ENCODE measurements at regions not wholly inside any gene's neighbourhood (a gene's known extent, or its start where the extent isn't known, plus 50 kb on each side); places are given as distances from the start of the nearest gene placed in this dataset.
A peak's percentile ranks its signal among the peaks of the same experiment; 100 is the strongest.

GRCh38 chr11:8807544-8808225 is 103.3 kb upstream of the AKIP1 start:
- no peak for DNase-seq
- Histone ChIP-seq H3K9me3 (ENCODE audit: low read length) (no peaks in the 10 kb centered on the region), H3K27ac (ENCODE audit: low read depth, low read length) (no peak overlapping the region), H3K36me3 (ENCODE audit: insufficient read depth, low read length) (no peaks in the 10 kb centered on the region), H3K4me3 (ENCODE audit: low read length) (no peak overlapping the region), H3K27me3 (ENCODE audit: insufficient read depth, low read length, poor library complexity, severe bottlenecking) (peaks cover 5% of the 10 kb centered on the region), H3K4me1 (ENCODE audit: insufficient read depth, low read length) (no peaks in the 10 kb centered on the region)
- H3K4me3 Mint-ChIP-seq = no peak overlapping the region
- H3K4me1 Mint-ChIP-seq = peaks cover 4 to 9% (median 9%) of the 10 kb centered on the region in 3 donors
- no peaks in the 10 kb centered on the region for H3K36me3 Mint-ChIP-seq
- ChIA-PET POLR2A (no interaction called here), CTCF (interaction anchor here (1.3 kb wide), 1 partner anchor 11 kb away, joined by 3 read pairs; no protein-coding TSS in a partner anchor)
- H3K9me3 Mint-ChIP-seq = no peaks in the 10 kb centered on the region
- H3K27ac Mint-ChIP-seq = no peak overlapping the region
- peaks cover 10 to 28% of the 10 kb centered on the region in 2 donors for H3K27me3 Mint-ChIP-seq

GRCh38 chr11:8808226-8808585 is 102.8 kb upstream of the AKIP1 start:
- Mint-ChIP-seq H3K27ac (no peak overlapping the region), H3K4me3 (no peak overlapping the region), H3K27me3 (peaks cover 10 to 28% of the 10 kb centered on the region in 2 donors), H3K4me1 (peaks cover 4 to 9% (median 9%) of the 10 kb centered on the region in 3 donors), H3K36me3 (no peaks in the 10 kb centered on the region), H3K9me3 (no peaks in the 10 kb centered on the region)
- H3K9me3 ChIP-seq (ENCODE audit: low read length) = no peaks in the 10 kb centered on the region
- H3K27me3 ChIP-seq (ENCODE audit: insufficient read depth, low read length, poor library complexity, severe bottlenecking) = peaks cover 5% of the 10 kb centered on the region
- no peaks in the 10 kb centered on the region for H3K36me3 ChIP-seq (ENCODE audit: insufficient read depth, low read length)
- no peak overlapping the region for H3K27ac ChIP-seq (ENCODE audit: low read depth, low read length)
- no peak overlapping the region for H3K4me3 ChIP-seq (ENCODE audit: low read length)
- H3K4me1 ChIP-seq (ENCODE audit: insufficient read depth, low read length) = no peaks in the 10 kb centered on the region
- ChIA-PET CTCF (interaction anchor here (1.3 kb wide), 1 partner anchor 11 kb away, joined by 3 read pairs; no protein-coding TSS in a partner anchor), POLR2A (no interaction called here)
- no peak for DNase-seq

- no peaks in the 10 kb centered on the region for H3K36me3 Mint-ChIP-seq
- no peak for DNase-seq
- POLR2A ChIA-PET = no interaction called here
- Histone ChIP-seq H3K27me3 (ENCODE audit: insufficient read depth, low read length, poor library complexity, severe bottlenecking) (peaks cover 5% of the 10 kb centered on the region), H3K36me3 (ENCODE audit: insufficient read depth, low read length) (no peaks in the 10 kb centered on the region), H3K27ac (ENCODE audit: low read depth, low read length) (no peak overlapping the region), H3K9me3 (ENCODE audit: low read length) (no peaks in the 10 kb centered on the region), H3K4me1 (ENCODE audit: insufficient read depth, low read length) (peaks cover 5% of the 10 kb centered on the region), H3K4me3 (ENCODE audit: low read length) (no peak overlapping the region)
- CTCF ChIA-PET = interaction anchor here (1.3 to 1.4 kb wide), 2 partner anchors 9 to 13 kb away, joined by 3 read pairs; no protein-coding TSS in a partner anchor
- H3K9me3 Mint-ChIP-seq = no peaks in the 10 kb centered on the region
- H3K4me1 Mint-ChIP-seq = peaks cover 4 to 9% (median 9%) of the 10 kb centered on the region in 3 donors
- no peak overlapping the region for H3K27ac Mint-ChIP-seq
- peaks cover 10 to 28% of the 10 kb centered on the region in 2 donors for H3K27me3 Mint-ChIP-seq
- H3K4me3 Mint-ChIP-seq = no peak overlapping the region
These were observed 101.6 kb upstream of the AKIP1 start for GRCh38 chr11:8809241-8809938.

- no peak overlapping the region for H3K27ac ChIP-seq (ENCODE audit: low read depth, low read length)
- peaks cover 5% of the 10 kb centered on the region for H3K27me3 ChIP-seq (ENCODE audit: insufficient read depth, low read length, poor library complexity, severe bottlenecking)
- H3K36me3 Mint-ChIP-seq = no peaks in the 10 kb centered on the region
- ChIA-PET CTCF (interaction anchor here (1.4 kb wide), 1 partner anchor 9 kb away, joined by 3 read pairs; no protein-coding TSS in a partner anchor), POLR2A (no interaction called here)
- DNase-seq = no peak
- no peaks in the 10 kb centered on the region for H3K9me3 ChIP-seq (ENCODE audit: low read length)
- H3K4me3 Mint-ChIP-seq = no peak overlapping the region
- peaks cover 4 to 9% (median 9%) of the 10 kb centered on the region in 3 donors for H3K4me1 Mint-ChIP-seq
- peaks cover 5% of the 10 kb centered on the region for H3K4me1 ChIP-seq (ENCODE audit: insufficient read depth, low read length)
- no peaks in the 10 kb centered on the region for H3K9me3 Mint-ChIP-seq
- no peak overlapping the region for H3K27ac Mint-ChIP-seq
- no peaks in the 10 kb centered on the region for H3K36me3 ChIP-seq (ENCODE audit: insufficient read depth, low read length)
- H3K4me3 ChIP-seq (ENCODE audit: low read length) = no peak overlapping the region
- H3K27me3 Mint-ChIP-seq = peaks cover 10 to 28% of the 10 kb centered on the region in 2 donors
These were observed 101.0 kb upstream of the AKIP1 start for GRCh38 chr11:8809939-8810539.

- ChIA-PET CTCF (interaction anchor here (1.4 kb wide), 1 partner anchor 8 kb away, joined by 3 read pairs; no protein-coding TSS in a partner anchor), POLR2A (no interaction called here)
- peak overlapping the region in 1 of 8 donors; percentile 60 for H3K27ac Mint-ChIP-seq
- H3K27me3 ChIP-seq (ENCODE audit: insufficient read depth, low read length, poor library complexity, severe bottlenecking) = peaks cover 5% of the 10 kb centered on the region
- no peaks in the 10 kb centered on the region for H3K36me3 Mint-ChIP-seq
- H3K9me3 ChIP-seq (ENCODE audit: low read length) = no peaks in the 10 kb centered on the region
- H3K9me3 Mint-ChIP-seq = no peaks in the 10 kb centered on the region
- peaks cover 4 to 9% (median 9%) of the 10 kb centered on the region in 3 donors for H3K4me1 Mint-ChIP-seq
- peaks cover 5% of the 10 kb centered on the region for H3K4me1 ChIP-seq (ENCODE audit: insufficient read depth, low read length)
- no peak for DNase-seq
- H3K4me3 Mint-ChIP-seq = no peak overlapping the region
- H3K36me3 ChIP-seq (ENCODE audit: insufficient read depth, low read length) = no peaks in the 10 kb centered on the region
- no peak overlapping the region for H3K27ac ChIP-seq (ENCODE audit: low read depth, low read length)
- H3K4me3 ChIP-seq (ENCODE audit: low read length) = no peak overlapping the region
- peaks cover 10 to 28% of the 10 kb centered on the region in 2 donors for H3K27me3 Mint-ChIP-seq
These were observed 100.3 kb upstream of the AKIP1 start for GRCh38 chr11:8810540-8811301.

- Histone ChIP-seq H3K4me1 (ENCODE audit: insufficient read depth, low read length) (peaks cover 5% of the 10 kb centered on the region), H3K4me3 (ENCODE audit: low read length) (no peak overlapping the region), H3K27ac (ENCODE audit: low read depth, low read length) (no peak overlapping the region), H3K27me3 (ENCODE audit: insufficient read depth, low read length, poor library complexity, severe bottlenecking) (peaks cover 5% of the 10 kb centered on the region), H3K9me3 (ENCODE audit: low read length) (no peaks in the 10 kb centered on the region), H3K36me3 (ENCODE audit: insufficient read depth, low read length) (no peaks in the 10 kb centered on the region)
- Mint-ChIP-seq H3K27me3 (peaks cover 10 to 28% of the 10 kb centered on the region in 2 donors), H3K27ac (no peak overlapping the region), H3K36me3 (no peaks in the 10 kb centered on the region), H3K9me3 (no peaks in the 10 kb centered on the region), H3K4me1 (peaks cover 4 to 9% (median 9%) of the 10 kb centered on the region in 3 donors), H3K4me3 (no peak overlapping the region)
- POLR2A ChIA-PET = no interaction called here
- DNase-seq = no peak
- CTCF ChIA-PET = no interaction called here
These were observed 99.4 kb upstream of the AKIP1 start for GRCh38 chr11:8811571-8811970.

- POLR2A ChIA-PET = no interaction called here
- CTCF ChIA-PET = no interaction called here
These were observed 98.6 kb upstream of the AKIP1 start for GRCh38 chr11:8812438-8812837.

More at GRCh38 chr11:8812438-8812837, 98.6 kb upstream of the AKIP1 start:
- H3K4me1 Mint-ChIP-seq = peaks cover 4 to 9% (median 9%) of the 10 kb centered on the region in 3 donors
- Histone ChIP-seq H3K9me3 (ENCODE audit: low read length) (no peaks in the 10 kb centered on the region), H3K27ac (ENCODE audit: low read depth, low read length) (no peak overlapping the region), H3K36me3 (ENCODE audit: insufficient read depth, low read length) (no peaks in the 10 kb centered on the region), H3K4me3 (ENCODE audit: low read length) (no peak overlapping the region), H3K4me1 (ENCODE audit: insufficient read depth, low read length) (peaks cover 5% of the 10 kb centered on the region), H3K27me3 (ENCODE audit: insufficient read depth, low read length, poor library complexity, severe bottlenecking) (peaks cover 5% of the 10 kb centered on the region)
- peaks cover 8 to 28% of the 10 kb centered on the region in 2 donors for H3K27me3 Mint-ChIP-seq
- H3K36me3 Mint-ChIP-seq = no peaks in the 10 kb centered on the region
- H3K27ac Mint-ChIP-seq = no peak overlapping the region
- no peak overlapping the region for H3K4me3 Mint-ChIP-seq
- H3K9me3 Mint-ChIP-seq = no peaks in the 10 kb centered on the region
- DNase-seq = no peak
